ENCODE measurements at regions not wholly inside any gene's neighbourhood (a gene's known extent, or its start where the extent isn't known, plus 50 kb on each side); places are given as distances from the start of the nearest gene placed in this dataset.

DNA sequence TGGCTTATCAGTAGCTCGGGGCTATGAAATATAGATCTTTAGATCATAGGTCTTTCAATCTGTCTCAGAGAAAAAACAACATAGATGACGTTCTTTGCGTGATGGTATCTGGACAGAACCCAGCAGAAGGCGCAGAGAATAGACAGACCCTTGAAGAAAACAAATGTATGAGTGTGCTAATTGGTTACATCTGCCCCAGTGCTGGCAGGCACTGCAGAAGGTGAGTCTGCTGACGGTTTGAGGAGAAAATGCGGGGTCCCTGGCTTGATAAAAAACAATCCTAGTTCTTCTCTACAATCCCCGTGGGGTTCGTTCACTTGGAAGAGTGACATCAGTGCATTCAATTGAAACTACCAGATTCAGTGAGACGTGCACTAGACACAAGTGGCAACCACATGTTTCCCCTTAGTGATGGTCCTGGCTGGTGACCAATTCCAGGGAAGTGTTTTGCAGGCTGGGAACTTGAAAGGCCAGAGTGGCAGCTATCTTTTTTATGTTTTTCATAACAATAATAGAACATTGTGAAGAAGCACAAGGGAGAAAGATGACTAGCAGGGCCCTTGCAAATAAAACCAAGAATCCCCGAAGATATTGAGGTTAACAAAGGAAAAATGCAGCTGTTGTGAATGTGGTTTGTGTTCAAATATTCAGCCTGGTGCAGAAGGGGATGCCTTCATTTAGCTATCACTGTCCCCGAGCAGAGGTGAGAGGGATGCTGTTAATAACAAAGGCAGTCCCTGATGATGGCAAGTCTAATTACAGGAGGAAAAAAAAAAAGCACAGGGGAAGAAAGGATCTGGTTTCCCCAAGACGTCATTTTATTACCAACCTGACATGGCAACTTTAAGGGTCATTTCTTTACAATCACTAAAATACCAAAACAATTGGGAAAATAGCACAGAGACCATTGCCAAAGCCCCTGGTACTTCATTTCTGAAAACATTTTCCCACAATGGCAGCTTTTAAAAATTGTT, 337.6 kb upstream of the FIGN start:
- no peak overlapping the region for H3K4me3 ChIP-seq (ENCODE audit: low read depth, low read length)
- TF ChIP-seq, protein P1, sequence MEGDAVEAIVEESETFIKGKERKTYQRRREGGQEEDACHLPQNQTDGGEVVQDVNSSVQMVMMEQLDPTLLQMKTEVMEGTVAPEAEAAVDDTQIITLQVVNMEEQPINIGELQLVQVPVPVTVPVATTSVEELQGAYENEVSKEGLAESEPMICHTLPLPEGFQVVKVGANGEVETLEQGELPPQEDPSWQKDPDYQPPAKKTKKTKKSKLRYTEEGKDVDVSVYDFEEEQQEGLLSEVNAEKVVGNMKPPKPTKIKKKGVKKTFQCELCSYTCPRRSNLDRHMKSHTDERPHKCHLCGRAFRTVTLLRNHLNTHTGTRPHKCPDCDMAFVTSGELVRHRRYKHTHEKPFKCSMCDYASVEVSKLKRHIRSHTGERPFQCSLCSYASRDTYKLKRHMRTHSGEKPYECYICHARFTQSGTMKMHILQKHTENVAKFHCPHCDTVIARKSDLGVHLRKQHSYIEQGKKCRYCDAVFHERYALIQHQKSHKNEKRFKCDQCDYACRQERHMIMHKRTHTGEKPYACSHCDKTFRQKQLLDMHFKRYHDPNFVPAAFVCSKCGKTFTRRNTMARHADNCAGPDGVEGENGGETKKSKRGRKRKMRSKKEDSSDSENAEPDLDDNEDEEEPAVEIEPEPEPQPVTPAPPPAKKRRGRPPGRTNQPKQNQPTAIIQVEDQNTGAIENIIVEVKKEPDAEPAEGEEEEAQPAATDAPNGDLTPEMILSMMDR (IDR thresholded peaks at IDR 0.05; ENCODE audit: borderline replicate concordance, insufficient read depth, low read depth, low read length): no peak

DNA sequence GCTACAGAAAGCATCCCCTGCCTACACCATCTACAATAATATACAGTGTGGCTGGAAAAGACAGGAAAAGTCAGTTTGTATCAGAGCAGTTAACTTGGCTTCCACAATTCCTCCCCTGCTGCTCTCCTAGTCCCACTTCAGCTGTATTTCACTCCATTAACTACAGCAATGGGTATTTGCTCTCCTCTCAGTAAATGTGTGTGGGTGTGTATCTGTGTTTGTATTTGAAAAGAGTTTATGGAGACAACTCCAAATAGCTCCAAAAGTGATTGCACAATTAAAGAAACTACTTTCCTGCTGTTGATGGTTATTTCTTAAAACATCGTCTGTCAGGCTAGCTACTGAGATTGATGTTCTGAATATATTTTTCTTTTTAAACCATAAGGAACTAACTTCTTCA, 333.7 kb upstream of the FIGN start:
- H3K4me3 ChIP-seq (ENCODE audit: low read depth, low read length): no peak overlapping the region
- TF ChIP-seq, protein P1 (IDR thresholded peaks at IDR 0.05; ENCODE audit: borderline replicate concordance, insufficient read depth, low read depth, low read length): no peak

DNA sequence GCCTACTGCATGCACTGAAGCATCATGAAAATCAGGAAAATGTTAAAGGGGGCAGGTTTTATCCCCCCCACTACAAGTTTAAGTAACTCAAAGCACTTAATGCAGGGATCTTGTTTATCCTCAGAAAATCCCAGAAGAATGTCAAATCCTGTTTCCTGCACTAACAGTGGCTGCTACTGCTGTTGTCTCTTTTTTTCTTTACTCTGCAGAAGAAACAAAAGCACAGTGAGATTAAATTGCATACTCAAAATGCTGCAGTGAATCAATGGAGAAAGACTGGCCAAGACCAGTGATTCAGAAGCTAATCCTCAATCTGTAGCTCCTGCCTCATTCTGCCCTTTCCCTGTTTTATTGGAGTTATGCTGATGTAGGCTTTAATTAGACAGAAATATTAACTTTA, 332.3 kb upstream of the FIGN start:
- no peak overlapping the region for H3K4me3 ChIP-seq (ENCODE audit: low read depth, low read length)
- TF ChIP-seq, protein P1 (IDR thresholded peaks at IDR 0.05; ENCODE audit: borderline replicate concordance, insufficient read depth, low read depth, low read length): no peak

DNA sequence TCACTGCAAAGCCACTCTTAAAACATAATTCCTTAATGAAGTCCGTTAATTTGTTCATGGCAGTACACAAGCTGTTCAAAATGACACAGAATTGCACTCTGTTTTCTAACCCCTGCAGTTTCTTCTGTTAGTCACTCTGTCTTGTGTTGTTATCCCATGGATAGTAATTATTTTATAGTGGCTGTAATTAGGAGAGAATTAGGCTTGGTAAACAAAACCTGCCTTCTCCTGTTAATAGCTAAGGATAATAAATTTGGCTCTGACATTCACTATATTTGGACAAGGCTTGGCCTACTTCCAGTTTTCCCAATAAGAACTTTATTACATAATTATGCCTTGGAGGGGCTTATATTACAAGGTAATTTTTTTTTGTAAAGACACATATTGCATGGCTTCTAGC, 330.3 kb upstream of the FIGN start:
- TF ChIP-seq, protein P1 (IDR thresholded peaks at IDR 0.05; ENCODE audit: borderline replicate concordance, insufficient read depth, low read depth, low read length): no peak
- H3K4me3 ChIP-seq (ENCODE audit: low read depth, low read length): no peak overlapping the region

DNA sequence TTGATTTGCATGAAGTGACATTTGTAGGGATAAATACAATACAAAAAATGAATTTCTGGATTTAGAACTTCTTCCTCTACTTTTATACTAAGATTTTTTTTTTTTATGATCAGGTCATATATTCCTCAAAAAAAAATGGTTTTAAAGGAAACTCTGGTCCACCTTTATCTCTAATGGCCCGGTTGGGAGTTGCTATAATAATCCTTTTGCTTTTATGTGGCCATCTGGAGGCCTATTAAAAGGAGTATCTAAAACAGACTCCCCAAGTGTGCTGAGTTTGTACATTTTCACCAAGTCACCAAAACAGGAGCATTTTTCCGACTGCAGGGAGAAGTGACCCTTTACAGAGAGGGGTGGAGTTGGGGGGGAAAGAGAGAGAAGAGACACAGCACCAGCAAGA, 329.2 kb upstream of the FIGN start:
- no peak overlapping the region for H3K4me3 ChIP-seq (ENCODE audit: low read depth, low read length)
- TF ChIP-seq, protein P1 (IDR thresholded peaks at IDR 0.05; ENCODE audit: borderline replicate concordance, insufficient read depth, low read depth, low read length): no peak

DNA sequence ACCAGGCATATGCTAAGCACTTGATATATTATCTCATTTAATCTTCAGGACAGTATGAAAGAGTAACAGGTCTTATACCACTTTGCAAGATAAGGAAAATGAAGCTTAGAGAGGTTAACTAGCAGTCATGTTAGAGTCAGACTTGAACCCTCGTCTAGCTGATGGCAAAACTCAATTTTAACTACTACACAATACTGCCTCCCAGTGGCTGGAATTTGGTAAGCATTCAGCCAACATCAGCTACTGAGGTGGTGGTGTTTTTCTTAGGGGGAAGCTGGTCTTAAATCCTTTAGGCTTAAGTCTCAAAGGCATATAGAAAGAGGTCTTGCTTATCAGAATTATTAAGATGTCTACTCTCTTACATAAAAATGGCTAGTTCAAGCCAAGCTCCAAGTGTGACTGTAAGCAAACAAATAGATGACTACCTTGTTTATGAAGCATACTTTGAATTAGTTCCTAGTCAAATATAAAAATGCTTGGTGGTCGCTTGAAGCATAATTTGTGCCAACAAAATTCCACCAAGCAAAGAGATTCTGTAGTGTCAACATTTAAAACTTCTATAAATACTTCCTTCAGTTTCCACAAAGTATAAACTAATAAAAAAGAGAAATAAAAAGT, 325.4 kb upstream of the FIGN start:
- H3K4me3 ChIP-seq (ENCODE audit: low read depth, low read length): no peak overlapping the region
- TF ChIP-seq, protein P1 (IDR thresholded peaks at IDR 0.05; ENCODE audit: borderline replicate concordance, insufficient read depth, low read depth, low read length): peak; percentile 64; the same call in 1 of the 2 replicates
